GM18511 (cell line): ENCODE measurements at regions not wholly inside any gene's neighbourhood (a gene's known extent, or its start where the extent isn't known, plus 50 kb on each side); places are given as distances from the start of the nearest gene placed in this dataset.
A peak's percentile ranks its signal among the peaks of the same experiment; 100 is the strongest.

ENCODE experiments used
- ATAC-seq: cut with Tn5 transposase; IDR thresholded peaks from one replicate; pipeline ENCODE4 v1.9.1; 2021; ENCODE audit warnings: mild to moderate bottlenecking, moderate library complexity; ENCODE audit not compliant: unreplicated experiment

- ATAC-seq = no peak
These were observed 125.0 kb upstream of the JUN start for GRCh38 chr1:58908561-58909560.

DNA sequence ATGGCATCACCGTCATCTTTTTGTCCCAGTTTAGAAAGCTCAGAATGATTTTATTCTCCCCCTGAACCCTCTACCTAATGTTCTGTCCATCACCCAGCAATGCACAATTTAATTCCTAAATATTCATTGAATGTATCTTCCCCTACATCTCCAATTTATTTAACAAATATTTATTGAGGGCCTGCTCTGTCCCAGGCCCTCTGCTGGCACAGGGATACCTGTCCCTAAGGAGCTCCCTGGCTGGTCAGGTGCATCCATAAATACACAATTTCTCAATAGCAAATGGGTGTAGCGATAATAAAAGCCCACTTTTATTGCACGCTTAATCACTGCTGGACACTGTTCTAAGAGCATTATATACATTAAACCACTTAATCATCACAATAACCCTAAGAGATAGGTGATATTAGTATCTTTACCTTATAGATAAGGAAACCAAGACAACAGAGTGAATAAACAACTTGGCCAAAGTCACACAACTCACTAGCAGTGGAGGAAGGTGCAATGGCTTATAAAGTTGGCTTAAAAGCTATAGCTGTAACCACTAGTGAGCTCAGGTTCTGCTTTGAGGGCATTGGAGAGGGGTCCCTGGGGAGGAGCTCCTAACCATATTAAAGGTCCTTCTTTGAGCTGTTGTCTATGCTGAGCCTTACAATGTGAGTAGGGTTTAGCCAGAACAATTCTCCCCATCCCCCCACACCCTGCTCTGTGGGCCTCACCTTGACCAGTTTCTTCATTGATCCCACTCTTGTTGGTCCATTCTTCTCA, 126.3 kb upstream of the JUN start:
- no peak for ATAC-seq

DNA sequence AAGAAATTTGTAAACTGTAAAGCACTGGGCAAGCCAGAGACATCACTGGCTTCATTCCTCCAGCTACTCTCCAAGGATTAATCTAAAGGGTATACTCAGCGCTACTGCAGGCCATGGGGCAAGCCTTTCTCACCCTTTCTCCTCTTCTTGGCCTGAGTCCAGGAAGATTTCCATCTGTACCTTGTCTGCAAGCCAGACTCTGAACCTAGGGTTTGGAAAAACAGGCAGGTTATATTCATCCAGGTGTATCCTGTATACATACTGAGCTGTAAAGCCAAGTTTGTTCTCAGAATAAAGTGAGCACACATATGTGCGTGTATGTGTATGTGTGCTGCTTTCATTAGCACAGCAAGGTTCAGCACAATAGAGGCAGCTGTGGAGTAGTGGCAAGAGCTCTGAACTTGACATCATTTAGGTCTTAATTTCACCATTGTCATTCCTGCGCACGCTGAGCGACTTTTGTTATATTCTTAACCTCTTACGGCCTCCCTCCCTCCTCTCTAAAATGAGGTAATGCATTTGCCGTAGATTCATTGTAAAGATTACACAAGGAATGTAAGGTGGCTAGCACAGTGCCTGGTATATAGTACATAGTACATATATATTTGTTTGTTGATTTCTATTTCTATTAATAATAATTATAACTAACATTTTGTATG, 128.1 kb upstream of the JUN start:
- no peak for ATAC-seq

DNA sequence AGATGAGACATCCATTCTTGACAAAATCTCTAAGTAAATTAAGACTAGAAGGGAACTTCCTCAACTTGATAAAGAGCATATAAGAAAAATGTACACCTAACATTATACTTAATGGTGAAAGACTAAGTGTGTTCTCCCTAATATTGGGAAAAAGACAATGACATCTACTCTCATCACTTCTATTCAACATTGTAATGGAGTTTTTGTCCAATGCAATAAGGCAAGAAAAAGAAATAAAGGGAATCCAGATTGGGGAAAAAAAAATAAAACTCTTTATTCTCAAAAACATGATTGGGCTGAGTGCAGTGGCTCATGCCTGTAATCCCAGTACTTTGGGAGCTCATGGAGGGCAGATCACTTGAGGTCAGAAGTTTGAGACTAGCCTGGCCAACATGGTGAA, 131.1 kb upstream of the JUN start:
- no peak for ATAC-seq

DNA sequence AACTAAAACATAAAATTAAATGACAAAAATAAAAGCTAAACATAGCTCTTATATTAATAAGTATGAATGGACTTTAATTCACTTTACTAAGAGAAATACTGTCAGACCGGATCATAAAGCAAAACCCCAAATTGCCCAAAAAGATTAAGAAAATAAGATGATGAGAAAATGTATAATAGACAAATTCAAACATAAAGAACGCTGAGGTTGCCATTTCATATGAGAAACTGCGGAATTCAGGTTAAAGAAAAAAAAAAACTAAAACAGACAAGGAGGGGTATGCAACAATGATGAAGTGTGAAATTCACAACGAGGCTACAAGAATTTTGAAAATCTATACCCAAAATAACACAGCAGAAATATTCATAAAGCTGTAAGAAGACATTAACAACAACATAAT, 133.6 kb upstream of the JUN start:
- ATAC-seq = no peak

GRCh38 chr1:58919226-58919958, 135.5 kb upstream of the JUN start:
- ATAC-seq = no peak

DNA sequence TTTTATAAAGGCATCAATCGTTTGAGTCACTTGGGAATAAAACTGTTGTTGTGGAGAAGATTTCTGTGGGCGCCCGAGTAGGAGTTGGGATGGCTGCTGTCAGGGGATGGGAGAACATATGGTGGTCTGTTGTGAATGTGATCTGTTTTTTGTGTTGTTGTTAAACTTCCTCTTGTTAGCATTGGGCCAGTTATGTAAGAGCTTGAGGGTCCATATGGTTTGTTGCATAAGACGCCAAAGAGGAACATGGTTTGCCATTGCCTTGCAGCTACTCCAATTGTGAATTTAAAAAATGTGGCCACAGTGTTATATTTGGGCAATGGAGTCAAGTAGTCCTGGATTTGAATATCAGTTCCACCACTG, 136.1 kb upstream of the JUN start:
- no peak for ATAC-seq

- ATAC-seq = no peak
These were observed 137.5 kb upstream of the JUN start for GRCh38 chr1:58921342-58921741.

GRCh38 chr1:58921751-58922150, 137.9 kb upstream of the JUN start:
- no peak for ATAC-seq

DNA sequence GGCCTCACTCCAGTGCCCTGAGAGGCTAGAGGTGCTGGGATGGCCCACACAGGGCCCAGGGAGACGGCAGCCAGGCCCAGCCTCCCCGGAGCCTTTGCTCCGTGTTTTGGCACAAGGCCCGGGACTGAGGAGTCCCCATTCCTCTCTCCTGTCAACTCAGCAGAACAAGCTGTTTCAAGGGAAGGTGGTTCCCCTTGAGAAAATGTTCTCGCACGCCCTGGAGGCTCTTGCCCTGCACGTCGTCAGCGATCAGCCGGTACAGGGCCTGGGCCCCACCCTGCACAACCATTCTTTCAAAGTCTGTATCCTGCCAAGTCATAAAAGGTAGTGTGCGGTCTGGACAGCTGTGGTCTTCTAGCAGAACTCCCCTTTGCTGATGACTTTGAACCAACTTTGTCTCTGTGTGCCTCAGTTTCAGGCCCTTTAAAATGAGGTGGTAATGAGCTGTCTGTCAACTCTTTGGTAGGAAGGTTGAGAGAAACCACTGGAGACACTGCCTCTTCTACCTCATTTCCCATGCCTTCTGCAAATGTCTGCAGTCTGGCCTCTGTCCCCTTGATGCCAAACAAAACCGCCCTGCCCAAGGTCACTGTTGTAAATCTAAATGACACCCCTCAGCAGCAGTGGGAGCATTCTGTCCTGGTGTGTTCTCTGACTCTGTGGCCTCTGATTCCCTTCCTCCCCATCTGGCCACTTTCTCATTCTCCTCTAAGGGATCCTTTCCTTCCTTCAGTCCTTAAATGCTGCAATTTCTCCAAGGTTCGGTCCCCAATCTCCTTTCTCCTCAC, 138.6 kb upstream of the JUN start:
- peak; percentile 81 for ATAC-seq

DNA sequence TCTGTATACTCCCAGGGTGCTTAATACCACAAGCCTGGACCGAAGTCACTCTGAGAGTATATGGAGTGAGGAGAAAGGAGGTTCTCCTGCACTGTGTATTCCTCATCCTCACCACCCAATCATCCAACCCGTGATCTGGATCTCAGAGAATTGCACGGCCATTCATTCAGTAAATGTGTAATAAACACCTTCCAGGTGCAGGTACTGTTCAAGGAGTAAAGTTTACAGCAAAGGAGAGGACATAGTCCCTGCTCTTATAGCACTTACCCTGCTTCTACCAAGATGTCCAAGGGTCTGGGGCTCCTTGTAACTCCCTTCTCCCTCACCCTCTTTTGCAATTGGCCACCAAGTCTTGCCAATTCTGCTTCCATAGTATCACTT, 139.2 kb upstream of the JUN start:
- no peak for ATAC-seq

- ATAC-seq = no peak
These were observed 140.2 kb upstream of the JUN start for GRCh38 chr1:58924016-58924565.

- no peak for ATAC-seq
These were observed 141.0 kb upstream of the JUN start for GRCh38 chr1:58924821-58925220.

DNA sequence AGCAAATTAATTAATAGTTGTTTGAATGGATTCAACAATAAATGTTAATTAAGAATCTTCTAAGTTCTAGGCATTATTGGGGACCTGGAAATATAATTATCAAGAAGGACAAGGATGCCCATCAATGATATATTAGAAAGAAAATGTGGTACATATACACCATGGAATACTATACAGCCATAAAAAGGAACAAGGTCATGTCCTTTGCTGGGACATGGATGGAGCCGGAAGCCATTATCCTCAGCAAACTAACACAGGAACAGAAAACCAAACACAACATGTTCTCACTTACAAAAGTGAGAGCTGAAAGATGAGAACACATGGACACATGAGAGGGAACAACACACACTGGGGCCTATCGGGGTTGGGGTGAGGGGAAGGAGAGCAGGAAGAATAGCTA, 141.4 kb upstream of the JUN start:
- no peak for ATAC-seq

DNA sequence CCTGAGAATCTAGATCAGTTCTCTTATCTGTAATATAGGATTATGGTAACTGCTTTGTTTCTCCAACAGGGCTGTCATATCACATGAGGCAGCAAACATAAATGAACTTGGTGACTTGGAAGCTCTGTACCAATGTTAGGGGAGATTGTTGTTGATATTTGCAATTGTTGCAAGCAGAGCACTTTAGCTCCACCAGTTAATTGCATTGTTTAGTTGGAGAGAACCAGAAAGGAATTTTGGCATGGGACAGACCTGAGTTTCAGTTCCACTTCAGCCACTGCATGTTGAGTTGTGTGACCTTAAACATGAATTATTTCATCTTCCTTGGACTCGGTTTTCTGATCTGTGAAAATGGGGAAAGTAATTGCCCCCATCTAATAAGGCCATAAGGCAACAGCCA, 142.3 kb upstream of the JUN start:
- no peak for ATAC-seq

- ATAC-seq = no peak
These were observed 143.3 kb upstream of the JUN start for GRCh38 chr1:58927041-58927721.

DNA sequence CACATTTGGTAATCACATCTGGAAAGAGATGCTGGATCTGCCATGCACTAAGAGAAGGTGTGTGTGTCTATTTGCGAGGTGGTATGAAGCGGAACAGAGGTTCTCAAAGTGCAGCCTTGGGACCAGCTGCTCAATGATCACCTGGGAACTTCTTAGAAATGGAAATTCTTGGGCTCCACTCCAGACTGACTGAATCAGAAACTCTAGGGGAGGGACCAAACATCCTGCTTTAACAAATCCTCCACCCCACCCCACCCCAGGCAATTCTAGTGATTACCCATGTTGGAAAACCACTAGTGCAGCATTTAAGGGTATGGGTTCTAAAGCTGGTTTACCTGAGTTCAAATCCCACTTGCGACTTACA, 143.9 kb upstream of the JUN start:
- ATAC-seq = no peak

- no peak for ATAC-seq
These were observed 144.7 kb upstream of the JUN start for GRCh38 chr1:58928514-58928913.

GRCh38 chr1:58929671-58930325, 146.0 kb upstream of the JUN start:
- ATAC-seq = no peak
